HG02571 (cell line): ENCODE measurements at regions not wholly inside any gene's neighbourhood (a gene's known extent, or its start where the extent isn't known, plus 50 kb on each side); places are given as distances from the start of the nearest gene placed in this dataset.

Experiments
- ATAC-seq: cut with Tn5 transposase; IDR thresholded peaks from one replicate; pipeline ENCODE4 v1.9.1; 2021; ENCODE audit warnings: mild to moderate bottlenecking, moderate library complexity; ENCODE audit not compliant: unreplicated experiment

DNA sequence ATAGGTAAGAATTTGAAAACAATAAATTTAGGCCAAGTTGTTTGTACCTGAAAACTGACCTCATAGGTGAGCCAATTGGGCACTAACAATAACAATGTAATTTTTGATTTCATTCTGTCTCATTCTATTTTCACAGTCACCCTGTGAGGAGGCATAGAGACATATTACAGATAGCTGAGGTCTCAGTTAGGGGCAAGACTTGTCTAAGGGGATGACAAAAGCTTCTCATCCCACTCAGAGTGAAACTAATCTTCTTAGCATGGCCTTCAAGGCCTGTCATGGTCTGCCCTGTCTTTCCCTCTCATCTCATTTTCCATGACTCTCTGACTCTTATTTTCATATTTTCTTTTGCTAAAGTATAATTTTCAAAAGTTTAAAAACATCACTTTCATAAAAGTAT lies 562.0 kb upstream of the TNP1 start:
- ATAC-seq, result no peak

DNA sequence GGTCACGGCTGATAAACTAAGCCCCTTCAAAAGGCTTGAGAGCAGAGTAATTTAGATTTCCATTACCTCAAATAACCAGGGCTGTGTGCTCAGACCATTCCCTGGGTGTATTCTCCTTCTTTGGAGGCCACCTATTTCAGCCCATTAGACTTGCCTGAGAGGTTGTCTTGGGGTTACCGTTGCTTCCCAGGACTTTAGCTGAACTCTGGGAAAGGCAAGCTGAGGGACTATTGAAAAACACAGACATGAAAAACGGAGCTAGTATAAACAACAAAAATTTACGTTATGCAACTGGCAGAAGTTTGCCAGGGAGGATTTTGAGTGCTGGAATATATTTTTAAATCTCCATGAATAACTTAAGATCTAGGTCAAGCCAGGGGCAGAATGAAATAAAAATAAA lies 561.0 kb upstream of the TNP1 start:
- no peak for ATAC-seq

DNA sequence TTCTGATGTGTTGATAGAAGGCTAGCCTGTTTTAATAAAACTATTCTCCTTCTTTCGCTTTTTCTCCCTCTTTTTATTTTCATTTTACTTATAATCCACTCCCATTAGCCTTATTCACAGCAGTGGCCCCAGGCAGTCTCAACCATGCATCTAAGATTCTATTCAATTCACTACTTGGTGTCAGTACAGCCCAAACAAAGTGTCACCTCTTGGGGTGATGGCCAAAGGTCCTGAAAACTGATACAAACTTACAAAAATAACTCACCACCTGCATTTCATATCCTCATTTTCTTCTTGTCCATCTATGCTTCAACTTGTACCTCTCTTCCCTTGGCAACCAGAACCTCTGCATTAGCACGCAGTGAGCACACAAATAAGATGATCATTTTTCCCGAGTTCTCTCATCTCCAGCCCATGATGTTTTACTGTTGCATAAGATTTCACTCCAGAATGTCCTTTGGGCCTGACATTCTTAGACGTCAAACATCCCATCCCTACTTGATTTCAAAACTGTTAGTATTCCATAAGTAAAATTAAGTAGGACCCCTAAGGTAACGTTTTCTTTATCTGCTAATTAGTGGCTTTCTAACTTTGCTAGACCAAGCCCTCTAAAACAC lies 559.3 kb upstream of the TNP1 start:
- no peak for ATAC-seq

DNA sequence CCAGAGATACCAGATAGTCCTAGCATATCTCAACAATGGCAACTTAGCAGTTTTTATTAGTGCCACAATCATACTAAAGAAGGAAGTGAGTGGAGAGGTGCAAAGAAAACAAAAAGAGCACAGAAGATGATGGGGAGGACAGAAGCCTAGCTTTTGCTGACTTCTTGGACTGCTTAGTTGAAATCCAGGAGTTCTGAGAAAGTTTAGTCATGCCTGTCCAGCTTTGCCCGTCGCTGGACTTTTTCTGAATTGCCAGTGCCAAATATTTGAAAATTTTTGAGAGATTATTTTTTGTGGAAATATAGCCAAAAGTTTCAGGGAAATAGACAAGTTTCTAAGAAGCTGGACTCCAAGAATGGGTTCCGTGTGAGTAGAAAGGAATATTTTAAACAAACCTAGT lies 558.7 kb upstream of the TNP1 start:
- ATAC-seq, result no peak

DNA sequence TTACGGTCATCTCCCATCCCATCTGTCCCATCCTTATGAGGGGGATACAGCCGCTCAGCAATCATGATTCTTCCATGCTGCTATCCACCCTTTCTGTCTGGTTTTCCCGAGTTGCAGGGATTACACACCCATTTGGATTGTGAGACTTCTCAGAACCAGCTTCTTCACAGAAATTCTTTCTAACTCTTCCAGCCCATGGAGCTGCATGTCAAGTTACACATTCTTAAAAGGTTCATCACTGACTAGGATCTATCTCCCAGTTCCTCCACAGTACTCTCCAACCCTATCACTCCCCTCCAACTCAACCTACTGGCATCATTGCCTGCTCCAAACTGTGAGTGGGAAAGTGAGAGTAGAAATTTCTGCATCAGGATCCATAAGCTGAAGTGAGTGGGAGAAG lies 558.2 kb upstream of the TNP1 start:
- ATAC-seq, result no peak

DNA sequence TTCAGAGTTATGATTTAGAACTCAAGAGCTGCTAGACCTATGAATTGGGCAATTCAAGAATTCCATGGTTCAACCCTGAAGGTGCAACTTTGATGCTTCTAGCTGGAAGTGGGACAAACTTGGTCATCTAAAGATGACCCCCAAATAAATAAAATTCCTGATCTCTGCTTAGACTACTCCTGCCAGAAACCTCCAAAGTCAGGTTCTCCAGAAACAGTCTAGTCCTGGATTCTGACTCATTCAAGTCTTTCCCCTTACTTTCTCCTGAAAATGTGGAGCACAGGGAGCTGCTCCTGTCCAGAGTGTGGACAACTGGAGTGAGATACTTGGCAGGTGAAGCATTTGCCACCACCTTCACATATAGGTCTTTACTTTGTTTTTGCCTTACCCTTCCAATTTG lies 557.7 kb upstream of the TNP1 start:
- ATAC-seq, result no peak

DNA sequence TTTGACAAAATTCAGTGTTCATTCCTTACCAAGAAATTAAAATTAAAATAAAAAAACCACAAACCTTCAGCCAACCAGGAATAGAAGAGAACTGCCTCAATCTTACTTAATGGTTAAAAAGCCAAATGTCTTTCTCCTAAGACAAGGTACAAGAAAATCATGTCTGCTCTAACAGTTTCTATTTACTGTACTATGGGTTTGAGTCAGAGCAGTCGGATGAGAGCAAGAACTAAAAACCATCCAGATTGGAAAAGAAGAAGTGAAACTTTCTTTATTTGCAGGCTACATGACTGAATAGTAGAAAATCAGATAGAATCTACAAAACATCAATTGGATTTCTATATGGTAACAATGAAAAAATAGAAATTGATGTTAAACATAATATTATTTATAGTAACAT lies 555.5 kb upstream of the TNP1 start:
- no peak for ATAC-seq

DNA sequence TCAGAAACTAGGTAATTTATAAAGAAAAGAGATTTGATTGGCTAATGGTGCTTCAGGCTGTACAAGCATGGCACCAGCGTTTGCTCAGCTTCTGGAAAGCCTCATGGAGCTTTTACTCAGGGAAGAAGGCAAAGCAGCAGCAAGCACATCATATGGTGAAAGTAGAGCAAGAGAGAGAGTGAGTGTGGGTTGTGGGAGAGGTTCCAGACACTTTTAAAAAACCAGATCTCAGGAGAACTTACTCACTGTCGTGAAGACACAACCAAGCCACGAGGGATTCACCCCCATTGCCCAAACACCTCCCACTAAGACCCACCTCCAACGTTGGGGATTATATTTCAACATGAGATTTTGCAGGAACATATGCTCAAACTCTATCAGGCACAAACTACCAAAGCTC lies 554.6 kb upstream of the TNP1 start:
- ATAC-seq, result no peak

DNA sequence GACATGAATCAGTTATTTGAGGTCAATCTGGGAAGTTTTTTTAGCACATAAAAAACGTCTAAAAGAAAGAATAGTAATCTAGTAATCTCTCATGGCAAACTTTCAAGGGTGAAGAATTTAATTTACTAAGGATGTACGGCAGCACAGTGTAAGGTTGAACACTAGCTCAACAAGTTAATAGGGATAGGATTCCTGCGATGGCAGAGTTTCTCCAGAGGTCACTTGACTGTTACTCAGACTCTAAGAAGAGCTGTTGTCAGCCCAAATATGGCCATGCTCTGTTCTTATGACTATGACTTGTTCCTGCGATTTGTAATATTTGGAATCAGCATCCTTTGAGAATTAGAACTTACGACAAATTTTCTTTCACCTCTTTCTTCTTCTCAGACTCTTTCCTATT lies 553.3 kb upstream of the TNP1 start:
- no peak for ATAC-seq

DNA sequence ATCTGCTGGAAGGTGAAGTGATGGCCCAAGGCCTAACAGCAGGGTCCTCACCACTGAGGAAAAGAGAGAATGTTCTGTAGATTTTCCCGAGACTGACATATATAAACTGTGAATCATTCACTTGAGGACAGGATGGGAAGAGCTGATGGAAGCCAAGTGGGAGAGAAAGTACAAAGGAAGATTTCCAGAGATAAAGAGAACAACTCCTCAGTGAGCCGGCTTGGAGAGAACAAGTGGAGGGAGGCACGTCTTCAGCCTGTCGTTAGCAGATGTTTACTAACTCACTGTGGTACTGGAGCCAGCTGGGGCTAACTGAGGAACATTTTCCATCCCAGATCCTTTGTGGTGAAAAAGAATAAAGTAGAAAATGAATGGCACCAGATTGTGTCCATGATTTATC lies 552.9 kb upstream of the TNP1 start:
- ATAC-seq, result no peak

DNA sequence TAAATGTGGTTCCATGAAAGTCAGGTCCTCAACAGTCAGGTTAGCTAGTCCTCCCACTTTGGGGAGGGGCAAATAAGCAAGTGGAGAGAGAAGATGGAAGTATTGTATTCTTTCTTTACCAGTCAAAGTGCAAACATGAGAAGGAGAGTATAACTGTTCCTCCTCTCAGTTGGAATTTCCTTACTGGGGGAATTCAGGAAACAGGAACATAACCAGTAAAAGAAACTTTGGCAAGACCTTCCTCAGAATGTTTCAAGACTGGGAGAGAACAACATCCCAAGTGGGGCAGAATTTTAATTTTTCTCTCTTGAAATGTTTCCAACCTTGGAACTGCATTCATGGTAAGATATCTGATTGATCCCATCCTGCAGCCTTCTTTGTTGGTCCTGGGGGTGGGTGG lies 552.4 kb upstream of the TNP1 start:
- ATAC-seq, result no peak

DNA sequence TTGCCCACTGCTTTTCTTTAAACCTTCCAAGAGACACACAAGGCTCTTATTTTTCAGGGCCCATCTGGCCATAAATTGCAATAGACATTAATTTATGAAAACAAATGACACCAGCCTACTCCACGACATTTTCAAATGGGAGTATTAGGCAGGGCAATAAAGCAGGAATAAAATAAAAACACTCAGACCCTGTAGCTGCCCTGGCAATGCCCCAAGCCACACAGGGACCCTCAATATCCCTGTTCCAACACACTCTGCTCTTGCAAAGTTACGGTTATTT lies 550.8 kb upstream of the TNP1 start:
- no peak for ATAC-seq

DNA sequence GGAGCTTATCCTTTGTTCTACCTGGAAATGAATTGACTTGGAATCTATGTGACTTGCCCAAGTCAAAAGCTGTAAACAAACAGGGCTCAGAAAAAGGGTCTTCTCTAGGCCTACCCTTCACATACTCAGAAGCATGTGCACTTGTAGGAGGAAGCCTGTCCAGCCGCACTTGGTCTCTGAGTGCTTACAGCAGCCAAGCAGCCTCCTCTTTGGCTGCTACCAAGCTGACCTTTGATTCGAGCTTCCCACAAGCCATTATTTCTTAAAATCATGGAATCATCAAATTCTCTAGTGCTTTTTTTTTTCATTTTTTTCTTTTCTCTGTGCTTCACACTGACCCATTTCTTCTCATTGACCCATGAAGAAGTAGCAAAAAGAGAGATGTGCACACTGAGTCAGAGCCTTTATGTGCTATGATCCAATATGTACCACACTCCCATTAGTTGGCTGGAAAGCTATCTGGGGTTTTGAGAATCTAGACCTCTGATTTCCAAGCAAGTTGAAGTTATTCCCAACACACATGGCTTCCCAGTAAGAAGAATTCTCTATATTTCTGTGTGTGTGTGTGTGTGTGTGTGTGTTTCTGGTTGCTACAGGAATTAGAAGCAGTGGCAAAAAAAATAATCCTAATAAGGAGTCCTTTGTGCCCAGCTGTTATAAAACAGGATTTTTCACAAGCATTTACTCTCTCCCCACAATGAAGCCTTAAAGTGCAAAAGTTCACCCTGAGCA lies 550.3 kb upstream of the TNP1 start:
- ATAC-seq, result no peak

DNA sequence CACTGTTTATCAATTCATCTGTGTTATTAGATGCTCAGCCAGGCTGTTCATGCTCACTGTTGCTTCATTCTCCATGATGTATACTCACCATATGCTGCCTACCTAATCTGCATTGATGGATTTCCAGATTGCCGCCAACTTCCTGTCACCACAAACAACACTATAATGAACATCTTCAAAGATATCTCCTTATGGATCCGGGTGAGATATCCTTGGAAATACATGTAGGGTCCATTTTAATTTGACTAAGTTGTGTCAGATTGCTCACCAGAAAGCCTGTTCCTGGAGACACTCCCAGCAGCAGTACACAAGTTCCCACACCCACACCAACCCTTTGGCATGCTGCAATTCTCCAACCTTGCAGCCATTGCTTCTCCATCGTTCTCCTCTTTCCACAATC lies 547.5 kb upstream of the TNP1 start:
- ATAC-seq, result no peak

DNA sequence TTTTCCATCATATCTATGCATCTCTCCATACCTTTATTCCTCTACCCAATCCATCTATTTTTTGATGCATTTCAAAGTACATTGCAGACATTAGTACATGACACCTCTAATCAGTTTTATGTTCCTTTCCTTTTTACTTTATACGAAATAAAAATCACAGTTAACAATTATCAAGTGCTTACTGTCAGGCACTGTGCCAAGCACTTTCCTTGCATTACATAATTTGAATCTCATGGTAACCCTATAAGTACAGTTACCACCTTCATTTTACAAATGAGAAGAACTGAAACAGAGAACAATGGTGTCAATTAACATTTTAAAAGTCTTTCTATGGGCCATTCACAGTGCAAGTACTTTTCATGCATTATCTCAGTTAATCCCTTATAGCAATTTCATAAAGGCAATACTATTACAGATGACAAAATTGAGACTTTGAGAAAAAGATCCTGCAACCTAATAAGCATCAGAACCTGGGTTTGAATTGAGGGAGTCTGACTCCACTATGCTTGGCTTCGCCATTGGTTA lies 544.4 kb upstream of the TNP1 start:
- ATAC-seq, result no peak

DNA sequence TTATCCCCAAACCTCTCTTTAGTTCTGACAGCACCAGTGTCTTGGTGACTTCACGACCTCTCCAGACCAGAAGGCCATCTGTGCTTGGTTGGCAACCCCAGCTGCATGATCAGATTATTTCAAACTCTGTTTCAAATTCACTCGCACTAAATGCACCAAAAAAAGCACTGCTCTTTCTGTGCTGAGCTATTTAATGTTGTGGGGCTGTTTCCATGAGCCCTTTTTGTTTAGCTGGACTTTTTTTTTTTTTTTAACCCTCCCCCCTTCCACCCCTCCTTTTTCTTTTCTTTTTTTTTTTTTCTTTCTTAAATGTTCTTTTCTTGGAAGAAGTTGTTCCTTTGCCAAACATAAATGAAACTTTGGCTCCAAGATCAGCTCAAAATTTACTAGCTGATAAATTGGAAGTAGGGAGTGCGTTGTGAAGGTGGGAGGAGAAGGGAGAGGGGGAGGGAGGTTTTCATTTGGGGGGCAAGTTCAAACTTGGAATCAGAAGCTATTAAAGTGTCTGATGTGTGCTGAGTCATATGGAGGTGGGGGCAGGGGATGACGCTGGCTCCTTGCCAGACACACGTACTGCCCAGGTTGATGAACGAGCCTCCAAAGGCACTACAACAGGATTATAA lies 543.0 kb upstream of the TNP1 start:
- ATAC-seq, result no peak

DNA sequence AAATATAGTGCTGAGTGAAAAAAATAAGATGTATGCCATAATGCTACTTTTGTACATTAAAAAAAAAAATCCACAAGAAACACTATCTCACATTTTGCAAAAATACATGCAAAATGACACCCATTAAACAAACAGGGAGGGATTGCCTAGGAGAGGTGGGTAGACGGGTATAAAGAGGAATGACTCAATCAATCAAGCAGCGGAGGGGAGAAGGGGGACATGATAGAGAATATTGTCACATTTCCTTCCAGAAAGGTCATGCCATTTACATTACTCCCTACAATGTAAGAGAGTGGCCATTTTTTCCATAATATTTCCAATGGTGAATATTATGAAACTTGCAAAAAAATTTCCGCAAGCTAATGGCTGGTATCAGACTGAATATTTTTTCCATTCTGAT lies 542.3 kb upstream of the TNP1 start:
- ATAC-seq, result no peak

DNA sequence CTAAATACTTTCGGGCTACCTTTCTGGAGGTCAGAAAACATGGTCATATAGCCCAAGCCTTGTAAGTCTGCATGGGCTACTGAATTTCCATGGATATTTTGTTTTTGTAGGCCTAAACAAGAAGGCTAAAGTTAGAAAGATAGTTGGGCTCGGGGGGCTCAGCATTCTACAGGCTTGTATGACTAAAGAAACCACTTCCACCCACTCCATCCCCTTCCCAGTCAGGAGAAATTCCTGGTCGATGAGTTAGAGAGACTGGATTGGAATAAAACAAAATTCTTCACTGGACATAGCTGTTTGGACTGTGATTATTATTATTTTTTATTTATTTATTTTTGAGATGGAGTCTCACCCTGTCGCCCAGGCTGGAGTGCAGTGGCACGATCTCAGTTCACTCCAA lies 539.4 kb upstream of the TNP1 start:
- ATAC-seq, result no peak

DNA sequence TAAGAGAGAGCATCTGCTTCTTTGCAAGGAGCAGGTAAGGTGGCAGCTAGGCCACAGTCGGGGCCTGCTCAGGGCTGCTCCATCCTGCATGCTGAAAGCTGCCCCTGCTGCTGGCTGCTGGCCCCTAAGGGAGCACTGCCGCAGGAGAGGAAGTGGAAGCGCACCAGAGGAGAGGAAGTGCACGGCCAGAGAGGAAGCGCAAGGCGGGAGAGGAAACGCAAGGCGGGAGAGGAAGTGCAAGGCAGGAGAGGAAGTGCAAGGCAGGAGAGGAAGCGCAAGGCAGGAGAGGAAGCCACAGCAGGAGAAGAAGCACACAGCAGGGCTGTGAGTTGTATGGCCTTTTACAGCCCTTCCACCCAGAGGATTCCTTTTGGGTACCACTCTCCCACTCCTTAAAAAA lies 539.0 kb upstream of the TNP1 start:
- no peak for ATAC-seq

DNA sequence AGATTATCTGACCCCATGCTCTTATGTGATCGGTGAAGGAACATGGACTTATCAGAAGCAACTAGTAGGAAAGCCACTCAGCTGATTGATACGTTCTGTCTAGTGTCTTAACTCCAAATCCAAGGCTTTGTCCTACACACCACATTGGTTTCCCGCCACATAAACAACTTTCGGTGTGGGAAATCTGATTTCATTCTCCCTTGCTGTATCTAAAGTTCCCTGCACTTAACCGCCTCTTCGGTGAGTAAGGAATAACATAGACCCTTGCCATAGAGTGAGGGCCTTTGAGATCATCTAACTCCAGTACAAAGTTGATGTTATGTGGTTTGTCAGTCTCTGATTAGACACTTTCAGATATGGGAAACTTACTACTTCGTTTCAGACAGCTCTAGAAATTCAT lies 538.2 kb upstream of the TNP1 start:
- ATAC-seq, result no peak

DNA sequence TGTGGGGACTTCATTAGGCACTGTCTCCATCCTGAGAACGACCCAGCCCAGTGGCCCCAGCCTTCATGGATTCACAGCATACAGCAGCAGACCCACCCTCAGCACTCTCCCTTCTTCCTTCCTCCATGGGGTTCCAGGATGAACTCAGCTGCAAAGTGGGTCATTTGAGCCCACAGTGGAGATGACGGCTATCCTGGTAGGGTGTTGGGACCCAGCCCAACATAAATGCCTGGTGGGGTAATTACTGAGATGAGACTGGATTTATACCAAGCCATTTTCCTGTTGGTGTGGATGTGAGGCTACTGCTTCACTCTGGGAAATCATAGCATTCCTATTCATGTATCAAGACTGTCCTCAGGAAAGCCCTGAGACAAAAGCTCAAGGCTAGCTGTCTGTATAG lies 536.7 kb upstream of the TNP1 start:
- no peak for ATAC-seq

DNA sequence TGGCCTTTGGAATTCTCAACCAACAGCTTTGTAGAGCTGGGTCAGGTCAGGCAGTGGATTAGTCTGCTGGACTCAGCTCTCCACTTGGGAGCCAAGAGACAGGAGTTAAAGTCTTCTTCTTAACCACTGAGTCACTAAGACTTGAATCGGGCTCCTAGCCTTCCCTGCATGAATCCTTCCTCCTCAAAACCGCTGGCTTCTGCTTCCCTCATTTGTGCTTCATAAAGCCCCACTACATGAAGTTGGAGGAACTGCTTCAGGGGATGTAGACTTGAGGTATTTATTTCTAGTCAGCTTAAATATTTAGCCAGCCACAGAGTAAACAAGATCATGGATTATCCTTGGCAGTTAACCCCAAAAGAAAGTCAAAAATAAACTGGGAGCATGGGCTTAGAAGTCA lies 536.3 kb upstream of the TNP1 start:
- ATAC-seq, result no peak
